ENCODE measurements at regions not wholly inside any gene's neighbourhood (a gene's known extent, or its start where the extent isn't known, plus 50 kb on each side); places are given as distances from the start of the nearest gene placed in this dataset.

DNA sequence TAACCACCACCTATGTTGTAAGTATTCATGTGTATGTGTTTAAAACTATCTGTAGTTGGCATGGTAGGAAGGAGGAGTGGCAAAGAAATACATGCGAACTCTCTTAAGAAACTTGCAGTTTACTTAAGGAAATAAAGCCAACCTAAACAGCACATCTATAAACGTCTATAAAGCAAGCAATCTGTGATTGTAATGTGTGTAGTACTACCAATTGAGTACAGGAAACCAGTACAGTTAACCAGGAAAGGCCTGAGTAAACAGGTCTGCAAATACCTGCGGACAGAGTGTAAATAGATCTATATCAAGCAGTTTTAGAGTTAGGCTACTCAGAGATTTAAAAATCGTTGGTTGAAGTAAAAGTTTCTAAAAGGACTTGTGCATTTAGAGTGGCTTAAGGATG lies 59.5 kb upstream of the AMOTL1 start:
- no peak for TF ChIP-seq EZH2 (IDR thresholded peaks at IDR 0.05; ENCODE audit: borderline replicate concordance, insufficient read depth, low read depth, low read length, poor library complexity, severe bottlenecking)
- TF ChIP-seq, protein P1, sequence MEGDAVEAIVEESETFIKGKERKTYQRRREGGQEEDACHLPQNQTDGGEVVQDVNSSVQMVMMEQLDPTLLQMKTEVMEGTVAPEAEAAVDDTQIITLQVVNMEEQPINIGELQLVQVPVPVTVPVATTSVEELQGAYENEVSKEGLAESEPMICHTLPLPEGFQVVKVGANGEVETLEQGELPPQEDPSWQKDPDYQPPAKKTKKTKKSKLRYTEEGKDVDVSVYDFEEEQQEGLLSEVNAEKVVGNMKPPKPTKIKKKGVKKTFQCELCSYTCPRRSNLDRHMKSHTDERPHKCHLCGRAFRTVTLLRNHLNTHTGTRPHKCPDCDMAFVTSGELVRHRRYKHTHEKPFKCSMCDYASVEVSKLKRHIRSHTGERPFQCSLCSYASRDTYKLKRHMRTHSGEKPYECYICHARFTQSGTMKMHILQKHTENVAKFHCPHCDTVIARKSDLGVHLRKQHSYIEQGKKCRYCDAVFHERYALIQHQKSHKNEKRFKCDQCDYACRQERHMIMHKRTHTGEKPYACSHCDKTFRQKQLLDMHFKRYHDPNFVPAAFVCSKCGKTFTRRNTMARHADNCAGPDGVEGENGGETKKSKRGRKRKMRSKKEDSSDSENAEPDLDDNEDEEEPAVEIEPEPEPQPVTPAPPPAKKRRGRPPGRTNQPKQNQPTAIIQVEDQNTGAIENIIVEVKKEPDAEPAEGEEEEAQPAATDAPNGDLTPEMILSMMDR (IDR thresholded peaks at IDR 0.05) = no peak
